ENCODE measurements at regions not wholly inside any gene's neighbourhood (a gene's known extent, or its start where the extent isn't known, plus 50 kb on each side); places are given as distances from the start of the nearest gene placed in this dataset.
"Not testable (repeated sequence)": the region's sequence is repeated elsewhere in the genome, so short reads cannot be mapped to it uniquely, and the experiment has no call there.

DNA sequence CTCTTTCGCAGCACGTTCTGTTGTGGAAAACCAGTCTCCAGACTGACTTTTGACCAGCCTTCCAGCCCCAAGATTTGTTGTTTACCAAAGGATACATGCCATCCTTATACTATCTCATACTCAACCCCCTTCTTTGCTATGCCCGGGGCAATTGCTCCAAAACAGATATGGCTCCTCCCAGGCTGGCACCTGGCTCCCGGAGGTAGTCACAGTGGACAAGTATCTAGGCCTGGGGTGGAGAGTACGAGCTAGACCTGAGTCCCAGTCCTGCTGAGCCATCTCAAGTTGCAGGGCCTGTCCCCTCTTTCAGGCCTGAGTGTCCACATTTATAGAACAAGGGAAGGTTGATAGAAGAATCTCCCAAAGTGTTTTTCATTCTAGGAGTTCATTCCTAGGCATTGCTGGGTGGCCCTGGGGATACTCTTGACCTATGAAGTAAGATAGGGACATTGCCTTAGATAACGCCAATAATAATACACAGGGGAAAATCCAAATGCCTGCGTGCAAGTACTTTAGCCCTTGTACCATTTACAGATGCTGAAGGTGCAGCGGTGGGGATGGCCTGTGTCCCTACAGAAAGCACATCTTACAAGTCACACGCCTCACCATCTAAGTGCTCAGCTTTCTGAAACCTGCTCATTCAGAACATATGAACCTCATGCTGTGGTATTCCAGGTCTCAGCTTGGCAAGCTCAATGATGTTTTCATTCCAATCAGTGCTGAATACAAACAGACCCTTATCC, 136.7 kb upstream of the MAMLD1 start:
- H3K4me1 Mint-ChIP-seq (ENCODE audit: low read depth): peaks cover 7% of the 10 kb centered on the region
- ATAC-seq (no peak), DNase-seq (no peak)
- no peaks in the 10 kb centered on the region for H3K36me3 Mint-ChIP-seq (ENCODE audit: low read depth)
- H3K4me3 Mint-ChIP-seq: no peak overlapping the region
- H3K27me3 Mint-ChIP-seq (ENCODE audit: low read depth): peaks cover 3% of the 10 kb centered on the region
- POLR2A ChIA-PET: interaction anchor here (0.6 kb wide), 1 partner anchor 22 kb away, joined by 3 read pairs; no protein-coding TSS in a partner anchor
- H3K27ac Mint-ChIP-seq: no peak overlapping the region
- CTCF ChIA-PET: no interaction called here
- no peaks in the 10 kb centered on the region for H3K9me3 Mint-ChIP-seq (ENCODE audit: insufficient read depth)

DNA sequence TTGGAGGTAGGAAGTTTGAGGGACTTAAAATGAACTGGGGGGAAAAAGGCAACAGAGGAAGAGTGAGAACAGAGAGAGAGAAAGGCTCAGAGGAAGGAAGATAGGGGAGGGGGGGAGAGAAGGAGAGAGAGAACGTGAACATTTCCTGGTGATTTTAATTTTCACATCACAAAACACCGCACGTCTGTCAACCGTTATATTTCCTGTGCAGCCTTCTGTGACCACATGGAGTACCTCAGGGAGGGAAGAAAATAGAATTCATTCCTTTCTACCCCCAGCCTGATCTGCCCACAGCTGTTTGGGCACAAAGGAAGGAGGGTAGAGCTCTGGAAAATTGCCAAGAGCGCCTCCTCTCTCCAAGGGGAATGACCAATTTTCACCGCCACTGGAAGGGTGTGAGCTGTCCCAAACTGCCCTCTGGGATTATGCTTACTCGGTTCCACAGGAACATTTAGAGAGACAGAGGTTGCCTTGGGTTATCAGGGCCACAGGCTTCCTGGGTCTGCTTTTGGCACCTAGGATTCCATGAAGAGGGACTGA, 135.7 kb upstream of the MAMLD1 start:
- Mint-ChIP-seq H3K9me3 (ENCODE audit: insufficient read depth) (no peaks in the 10 kb centered on the region), H3K4me3 (no peak overlapping the region), H3K27me3 (ENCODE audit: low read depth) (peaks cover 3% of the 10 kb centered on the region), H3K36me3 (ENCODE audit: low read depth) (no peaks in the 10 kb centered on the region), H3K4me1 (ENCODE audit: low read depth) (peaks cover 7% of the 10 kb centered on the region), H3K27ac (peak overlapping the region; percentile 30)
- CTCF ChIA-PET: no interaction called here
- POLR2A ChIA-PET: interaction anchor here (0.6 kb wide), 1 partner anchor 21 kb away, joined by 3 read pairs; no protein-coding TSS in a partner anchor
- no peak for ATAC-seq
- DNase-seq: no peak

GRCh38 chrX:150227873-150228410, 135.2 kb upstream of the MAMLD1 start:
- POLR2A ChIA-PET: no interaction called here
- Mint-ChIP-seq H3K36me3 (ENCODE audit: low read depth) (no peaks in the 10 kb centered on the region), H3K9me3 (ENCODE audit: insufficient read depth) (no peaks in the 10 kb centered on the region), H3K4me1 (ENCODE audit: low read depth) (peaks cover 7% of the 10 kb centered on the region), H3K4me3 (no peak overlapping the region), H3K27ac (no peak overlapping the region), H3K27me3 (ENCODE audit: low read depth) (peaks cover 3% of the 10 kb centered on the region)
- CTCF ChIA-PET: no interaction called here
- ATAC-seq: no peak
- no peak for DNase-seq

GRCh38 chrX:150228431-150228830, 134.7 kb upstream of the MAMLD1 start:
- H3K36me3 Mint-ChIP-seq (ENCODE audit: low read depth): no peaks in the 10 kb centered on the region
- no peak overlapping the region for H3K27ac Mint-ChIP-seq
- no peak overlapping the region for H3K4me3 Mint-ChIP-seq
- peaks cover 7% of the 10 kb centered on the region for H3K4me1 Mint-ChIP-seq (ENCODE audit: low read depth)
- no peaks in the 10 kb centered on the region for H3K9me3 Mint-ChIP-seq (ENCODE audit: insufficient read depth)
- POLR2A ChIA-PET: no interaction called here
- H3K27me3 Mint-ChIP-seq (ENCODE audit: low read depth): peaks cover 3% of the 10 kb centered on the region
- ATAC-seq (no peak), DNase-seq (no peak)
- CTCF ChIA-PET: no interaction called here

GRCh38 chrX:150229030-150229429, 134.1 kb upstream of the MAMLD1 start:
- peaks cover 7% of the 10 kb centered on the region for H3K4me1 Mint-ChIP-seq (ENCODE audit: low read depth)
- H3K9me3 Mint-ChIP-seq (ENCODE audit: insufficient read depth): no peaks in the 10 kb centered on the region
- POLR2A ChIA-PET: no interaction called here
- H3K36me3 Mint-ChIP-seq (ENCODE audit: low read depth): no peaks in the 10 kb centered on the region
- DNase-seq (no peak), ATAC-seq (no peak)
- H3K27me3 Mint-ChIP-seq (ENCODE audit: low read depth): peaks cover 3% of the 10 kb centered on the region
- H3K27ac Mint-ChIP-seq: no peak overlapping the region
- CTCF ChIA-PET: no interaction called here
- no peak overlapping the region for H3K4me3 Mint-ChIP-seq

- peaks cover 3% of the 10 kb centered on the region for H3K27me3 Mint-ChIP-seq (ENCODE audit: low read depth)
- DNase-seq (no peak), ATAC-seq (no peak)
- ChIA-PET POLR2A (no interaction called here), CTCF (no interaction called here)
- H3K36me3 Mint-ChIP-seq (ENCODE audit: low read depth): no peaks in the 10 kb centered on the region
- H3K27ac Mint-ChIP-seq: no peak overlapping the region
- no peaks in the 10 kb centered on the region for H3K9me3 Mint-ChIP-seq (ENCODE audit: insufficient read depth)
- H3K4me1 Mint-ChIP-seq (ENCODE audit: low read depth): peaks cover 7% of the 10 kb centered on the region
- H3K4me3 Mint-ChIP-seq: no peak overlapping the region
Measured at GRCh38 chrX:150229481-150229880, 133.6 kb upstream of the MAMLD1 start.

- POLR2A ChIA-PET; DNase-seq; H3K27me3 Mint-ChIP-seq (ENCODE audit: low read depth); H3K4me1 Mint-ChIP-seq (ENCODE audit: low read depth); CTCF ChIA-PET; ATAC-seq; H3K4me3 Mint-ChIP-seq; H3K27ac Mint-ChIP-seq; H3K9me3 Mint-ChIP-seq (ENCODE audit: insufficient read depth); H3K36me3 Mint-ChIP-seq (ENCODE audit: low read depth): not testable (repeated sequence)
Measured at GRCh38 chrX:150230952-150231351, 132.2 kb upstream of the MAMLD1 start.

- H3K27ac Mint-ChIP-seq; POLR2A ChIA-PET; DNase-seq; H3K4me3 Mint-ChIP-seq; H3K36me3 Mint-ChIP-seq (ENCODE audit: low read depth); H3K27me3 Mint-ChIP-seq (ENCODE audit: low read depth); CTCF ChIA-PET; ATAC-seq; H3K9me3 Mint-ChIP-seq (ENCODE audit: insufficient read depth); H3K4me1 Mint-ChIP-seq (ENCODE audit: low read depth): not testable (repeated sequence)
Measured at GRCh38 chrX:150231368-150231767, 131.7 kb upstream of the MAMLD1 start.

GRCh38 chrX:150232222-150232621, 130.9 kb upstream of the MAMLD1 start:
- CTCF ChIA-PET; H3K36me3 Mint-ChIP-seq (ENCODE audit: low read depth); ATAC-seq; POLR2A ChIA-PET; H3K4me1 Mint-ChIP-seq (ENCODE audit: low read depth); H3K27ac Mint-ChIP-seq; H3K4me3 Mint-ChIP-seq; DNase-seq; H3K27me3 Mint-ChIP-seq (ENCODE audit: low read depth); H3K9me3 Mint-ChIP-seq (ENCODE audit: insufficient read depth): not testable (repeated sequence)

- H3K4me1 Mint-ChIP-seq (ENCODE audit: low read depth): no peaks in the 10 kb centered on the region
- H3K27ac Mint-ChIP-seq: no peak overlapping the region
- DNase-seq: no peak
- H3K27me3 Mint-ChIP-seq (ENCODE audit: low read depth): peaks cover 3% of the 10 kb centered on the region
- ATAC-seq: no peak
- ChIA-PET CTCF (no interaction called here), POLR2A (no interaction called here)
- H3K4me3 Mint-ChIP-seq: no peak overlapping the region
- no peaks in the 10 kb centered on the region for H3K36me3 Mint-ChIP-seq (ENCODE audit: low read depth)
- no peaks in the 10 kb centered on the region for H3K9me3 Mint-ChIP-seq (ENCODE audit: insufficient read depth)
Measured at GRCh38 chrX:150234126-150234525, 129.0 kb upstream of the MAMLD1 start.

- no peak for DNase-seq
- no peak for ATAC-seq
- POLR2A ChIA-PET: no interaction called here
- Mint-ChIP-seq H3K4me3 (no peak overlapping the region), H3K27me3 (ENCODE audit: low read depth) (no peaks in the 10 kb centered on the region), H3K36me3 (ENCODE audit: low read depth) (no peaks in the 10 kb centered on the region), H3K4me1 (ENCODE audit: low read depth) (no peaks in the 10 kb centered on the region), H3K27ac (no peak overlapping the region), H3K9me3 (ENCODE audit: insufficient read depth) (no peaks in the 10 kb centered on the region)
- CTCF ChIA-PET: no interaction called here
Measured at GRCh38 chrX:150236327-150236726, 126.8 kb upstream of the MAMLD1 start.

- Mint-ChIP-seq H3K27me3 (ENCODE audit: low read depth) (no peaks in the 10 kb centered on the region), H3K27ac (no peak overlapping the region), H3K4me3 (no peak overlapping the region), H3K9me3 (ENCODE audit: insufficient read depth) (no peaks in the 10 kb centered on the region), H3K4me1 (ENCODE audit: low read depth) (no peaks in the 10 kb centered on the region), H3K36me3 (ENCODE audit: low read depth) (no peaks in the 10 kb centered on the region)
- ChIA-PET CTCF (no interaction called here), POLR2A (no interaction called here)
- DNase-seq (no peak), ATAC-seq (no peak)
Measured at GRCh38 chrX:150238632-150239382, 124.3 kb upstream of the MAMLD1 start.

Measured in activated CD8-positive, alpha-beta T cell treated with anti-CD3 and anti-CD28 coated beads, Interleukin-2, amount 10 ng/mL, durations not matched to agents 7 days and 5 days (primary cell).